B cell (primary cell): ENCODE measurements at regions not wholly inside any gene's neighbourhood (a gene's known extent, or its start where the extent isn't known, plus 50 kb on each side); places are given as distances from the start of the nearest gene placed in this dataset.

ENCODE experiments used
- ATAC-seq: fragments of 200-7000 bp; cut with Tn5 transposase; one replicate; pipeline ENCODE4 v1.10.0; 2021; ENCODE audit warnings: low read depth, mild to moderate bottlenecking, moderate number of reproducible peaks, moderate library complexity
- CTCF ChIA-PET: fragments of 350-600 bp; sonication (Branson Sonifier 250); formaldehyde crosslinking; loops from one replicate; lab custom pipeline; 2021; ENCODE audit warnings: antibody characterized with exemption, inconsistent platforms; lab: Charles Lee
- POLR2A ChIA-PET: fragments of 350-600 bp; sonication (Branson Sonifier 250); formaldehyde crosslinking; loops from one replicate; lab custom pipeline; 2021; ENCODE audit warnings: antibody characterized with exemption; lab: Charles Lee
- DNase-seq: peaks from one replicate; pipeline ENCODE4 v3.0.0; 2013
- H2AFZ ChIP-seq: 2 replicates; pipeline ENCODE4 v1.6.1; 2012; ENCODE audit warnings: mild to moderate bottlenecking, low read depth, low read length; ENCODE audit not compliant: insufficient read depth, poor library complexity, severe bottlenecking
- H3K27ac ChIP-seq, 2 donors: 1 replicate in 1 of 2; 2 replicates in 1 of 2; pipeline ENCODE4 v1.5.1; 2012 to 2013; ENCODE audit warnings: low read length in 2 of 2, mild to moderate bottlenecking in 2 of 2, moderate library complexity in 1 of 2
- H3K27me3 ChIP-seq, 4 experiments: fragments of 200-600 bp in 1 of 4; sonication (generic) in 1 of 4; replicated peaks in 1 of 4; 1 replicate in 2 of 4; 2 replicates in 2 of 4; pipeline versions ENCODE4 v1.6.1 to v1.7.0; 2013 to 2016; ENCODE audit warnings: low read length in 3 of 4, mild to moderate bottlenecking in 2 of 4, mixed read lengths in 1 of 4, moderate library complexity in 1 of 4; ENCODE audit not compliant: insufficient read depth in 4 of 4, control insufficient read depth in 3 of 4; ENCODE audit errors: control extremely low read depth in 1 of 4
- H3K36me3 ChIP-seq, 2 experiments: replicated peaks in 1 of 2; 1 replicate in 1 of 2; 2 replicates in 1 of 2; pipeline versions ENCODE4 v1.6.1 to v1.7.1; 2013; ENCODE audit warnings: low read length in 1 of 2; ENCODE audit not compliant: insufficient read depth in 2 of 2, control insufficient read depth in 1 of 2; ENCODE audit errors: control extremely low read depth in 1 of 2, extremely low read depth in 1 of 2
- H3K4me1 ChIP-seq, 2 donors: fragments of 200-600 bp in 1 of 2; sonication (generic) in 1 of 2; 1 replicate in 1 of 2; 2 replicates in 1 of 2; pipeline versions ENCODE4 v1.5.1 to v1.6.1; 2013 to 2017; ENCODE audit warnings: low read length in 2 of 2; ENCODE audit not compliant: control insufficient read depth in 2 of 2, insufficient read depth in 2 of 2
- H3K4me2 ChIP-seq: replicated peaks from 2 replicates; pipeline ENCODE3; 2012; ENCODE audit warnings: mild to moderate bottlenecking, low read depth, low read length; ENCODE audit not compliant: poor library complexity, severe bottlenecking
- H3K4me3 ChIP-seq, 5 experiments: fragments of 200-600 bp in 1 of 5; sonication (generic) in 1 of 5; 1 replicate in 3 of 5; 2 replicates in 2 of 5; pipeline versions ENCODE4 v1.5.1 to v1.7.0; 2011 to 2016; ENCODE audit warnings: low read length in 4 of 5, mild to moderate bottlenecking in 4 of 5, low read depth in 2 of 5, control low read depth in 1 of 5, moderate library complexity in 1 of 5; ENCODE audit not compliant: insufficient read depth in 1 of 5; ENCODE audit errors: control extremely low read depth in 1 of 5, extremely low read depth in 1 of 5
- H3K79me2 ChIP-seq: fragments of 200-600 bp; sonication (generic); one replicate; pipeline ENCODE4 v1.6.0; 2016; ENCODE audit warnings: low read length; ENCODE audit not compliant: control insufficient read depth, insufficient read depth
- H3K9ac ChIP-seq: fragments of 200-600 bp; sonication (generic); 2 replicates; pipeline ENCODE4 v1.6.1; 2017; ENCODE audit warnings: mild to moderate bottlenecking, low read length, moderate library complexity
- H3K9me3 ChIP-seq, 3 donors: one replicate each; pipeline versions ENCODE4 v1.6.1 to v1.7.1; 2013; ENCODE audit warnings: low read length in 2 of 3; ENCODE audit not compliant: control insufficient read depth in 2 of 3, insufficient read depth in 1 of 3; ENCODE audit errors: control extremely low read depth in 1 of 3
- H4K20me1 ChIP-seq: 2 replicates; pipeline ENCODE4 v1.6.0; 2012; ENCODE audit warnings: mild to moderate bottlenecking, low read length; ENCODE audit not compliant: insufficient read depth, control insufficient read depth, poor library complexity, severe bottlenecking
- H3K27ac Mint-ChIP-seq: one replicate; pipeline ENCODE4 v1.8.0; 2021; ENCODE audit warnings: mixed read lengths
- H3K27me3 Mint-ChIP-seq: one replicate; pipeline ENCODE4 v1.8.0; 2021; ENCODE audit warnings: mixed read lengths
- H3K4me1 Mint-ChIP-seq: one replicate; pipeline ENCODE4 v1.8.0; 2021; ENCODE audit warnings: mixed read lengths
- H3K4me3 Mint-ChIP-seq: one replicate; pipeline ENCODE4 v1.8.0; 2021; ENCODE audit warnings: mixed read lengths
- H3K9me3 Mint-ChIP-seq: one replicate; pipeline ENCODE4 v1.8.0; 2022; ENCODE audit warnings: mixed read lengths; ENCODE audit not compliant: insufficient read depth
- EZH2 ChIP-seq: IDR thresholded peaks from 2 replicates; pipeline ENCODE4 v1.6.1; 2012; ENCODE audit warnings: borderline replicate concordance, low read depth, mild to moderate bottlenecking, moderate library complexity, low read length; ENCODE audit not compliant: insufficient read depth, poor library complexity, severe bottlenecking
- WGBS: methylation state at CpG from one replicate; pipeline ENCODE4 v1.1.5; 2013; ENCODE audit warnings: missing lambda C conversion rate; ENCODE audit not compliant: insufficient coverage; 5-methylcytosine and 5-hydroxymethylcytosine counted together
- intact Hi-C: fragments of 100-400 bp; cut with micrococcal nuclease; formaldehyde crosslinking; loops from one replicate; pipeline ENCODE4 v1.10.0; 2022
- TF ChIP-seq, protein P1 (sequence below): fragments of 200-600 bp; IDR thresholded peaks from one replicate; pipeline ENCODE4 v1.8.0; 2022; ENCODE audit warnings: antibody characterized with exemption, mild to moderate bottlenecking

DNA sequence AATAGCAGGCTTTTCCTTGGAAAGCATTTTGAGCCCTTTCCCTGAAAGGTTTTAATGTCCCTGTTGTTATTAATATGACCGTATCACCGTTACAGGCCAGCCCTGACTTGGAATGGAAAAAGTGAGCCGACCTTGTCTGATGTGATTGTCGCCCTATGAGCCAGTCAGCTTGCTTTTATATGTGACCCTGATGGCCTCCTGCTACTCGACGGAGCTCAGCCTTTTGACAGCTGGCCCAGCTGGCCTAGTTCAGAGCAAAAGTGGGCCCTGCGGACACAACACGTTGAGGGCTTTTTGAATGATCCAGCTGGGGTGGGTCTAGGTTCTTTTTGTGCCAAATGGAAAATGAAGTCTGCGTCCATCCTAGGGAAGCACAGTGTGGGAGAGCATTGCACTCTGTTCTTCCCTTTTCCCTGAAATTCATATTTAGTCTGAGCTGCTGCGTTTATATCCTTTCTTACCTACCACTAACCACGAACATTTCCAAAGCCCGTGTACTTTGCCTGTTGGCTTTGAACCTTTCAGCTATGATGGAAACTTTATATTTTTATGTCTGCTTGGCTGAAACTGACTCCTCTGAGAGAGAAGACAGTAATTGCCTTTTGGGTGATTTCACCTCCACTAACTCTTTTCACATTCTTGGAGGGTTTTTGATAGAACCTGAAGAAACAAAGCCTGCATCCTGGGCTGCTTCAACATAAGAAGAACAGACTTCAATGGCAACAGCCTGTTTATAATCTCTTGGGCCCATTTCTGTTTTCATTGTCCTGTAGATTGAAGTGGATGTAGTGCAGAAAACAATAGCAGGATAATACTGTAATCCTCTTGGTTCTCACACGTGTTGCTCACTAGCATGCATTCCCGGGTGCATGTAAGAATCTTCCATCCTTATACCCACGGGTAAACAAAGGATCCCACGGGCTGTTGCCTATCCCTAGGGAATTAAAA, 121.8 kb upstream of the HDGFL1 start:
- Mint-ChIP-seq H3K4me3 (no peak overlapping the region), H3K27ac (no peak overlapping the region), H3K4me1 (no peaks in the 10 kb centered on the region), H3K9me3 (no peaks in the 10 kb centered on the region), H3K27me3 (no peaks in the 10 kb centered on the region)
- no peaks in the 10 kb centered on the region for H3K9me3 ChIP-seq
- H3K4me2 ChIP-seq: no peak overlapping the region
- DNase-seq: no peak
- H3K4me3 ChIP-seq: no peak overlapping the region
- H4K20me1 ChIP-seq: no peaks in the 10 kb centered on the region
- no peak for ATAC-seq
- no peaks in the 10 kb centered on the region for H3K27me3 ChIP-seq
- WGBS: 89% methylated on average over 9 of the region's 16 CpGs
- CTCF ChIA-PET: no interaction called here
- no peak overlapping the region for H3K9ac ChIP-seq
- H3K27ac ChIP-seq: no peak overlapping the region
- H3K79me2 ChIP-seq: no peaks in the 10 kb centered on the region
- no peaks in the 10 kb centered on the region for H3K36me3 ChIP-seq
- H2AFZ ChIP-seq: no peak overlapping the region
- intact Hi-C loops: no loop called here
- no peaks in the 10 kb centered on the region for H3K4me1 ChIP-seq
- TF ChIP-seq, protein P1, sequence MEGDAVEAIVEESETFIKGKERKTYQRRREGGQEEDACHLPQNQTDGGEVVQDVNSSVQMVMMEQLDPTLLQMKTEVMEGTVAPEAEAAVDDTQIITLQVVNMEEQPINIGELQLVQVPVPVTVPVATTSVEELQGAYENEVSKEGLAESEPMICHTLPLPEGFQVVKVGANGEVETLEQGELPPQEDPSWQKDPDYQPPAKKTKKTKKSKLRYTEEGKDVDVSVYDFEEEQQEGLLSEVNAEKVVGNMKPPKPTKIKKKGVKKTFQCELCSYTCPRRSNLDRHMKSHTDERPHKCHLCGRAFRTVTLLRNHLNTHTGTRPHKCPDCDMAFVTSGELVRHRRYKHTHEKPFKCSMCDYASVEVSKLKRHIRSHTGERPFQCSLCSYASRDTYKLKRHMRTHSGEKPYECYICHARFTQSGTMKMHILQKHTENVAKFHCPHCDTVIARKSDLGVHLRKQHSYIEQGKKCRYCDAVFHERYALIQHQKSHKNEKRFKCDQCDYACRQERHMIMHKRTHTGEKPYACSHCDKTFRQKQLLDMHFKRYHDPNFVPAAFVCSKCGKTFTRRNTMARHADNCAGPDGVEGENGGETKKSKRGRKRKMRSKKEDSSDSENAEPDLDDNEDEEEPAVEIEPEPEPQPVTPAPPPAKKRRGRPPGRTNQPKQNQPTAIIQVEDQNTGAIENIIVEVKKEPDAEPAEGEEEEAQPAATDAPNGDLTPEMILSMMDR: no peak
- no peak for TF ChIP-seq EZH2
- POLR2A ChIA-PET: no interaction called here

DNA sequence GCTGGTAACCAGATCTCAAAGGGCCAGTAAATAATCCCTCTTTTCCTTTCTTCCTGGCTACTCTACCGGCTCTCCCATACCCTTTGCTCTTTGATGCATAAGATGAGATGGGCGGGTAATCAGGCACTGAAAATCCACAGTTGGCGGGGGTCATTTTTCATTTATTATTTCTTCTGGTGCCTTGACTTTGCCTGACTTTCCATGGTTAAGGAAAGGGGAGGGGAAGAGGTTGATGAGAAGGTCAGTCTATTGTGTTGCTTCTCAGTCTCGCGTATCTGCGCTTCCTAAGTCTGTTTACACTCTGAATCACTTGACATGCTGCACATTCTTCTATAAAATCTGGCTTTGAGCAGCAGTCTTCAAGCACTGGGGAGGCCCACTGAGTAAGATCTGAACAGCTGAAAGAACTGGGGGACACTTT, 121.1 kb upstream of the HDGFL1 start:
- no peak overlapping the region for H3K27ac ChIP-seq
- H3K36me3 ChIP-seq: no peaks in the 10 kb centered on the region
- H2AFZ ChIP-seq: no peak overlapping the region
- H3K4me2 ChIP-seq: no peak overlapping the region
- Mint-ChIP-seq H3K4me3 (no peak overlapping the region), H3K27ac (no peak overlapping the region), H3K27me3 (no peaks in the 10 kb centered on the region), H3K9me3 (no peaks in the 10 kb centered on the region), H3K4me1 (no peaks in the 10 kb centered on the region)
- H3K4me3 ChIP-seq: no peak overlapping the region
- H3K27me3 ChIP-seq: no peaks in the 10 kb centered on the region
- H3K79me2 ChIP-seq: no peaks in the 10 kb centered on the region
- no peak for DNase-seq
- intact Hi-C loops: no loop called here
- H3K9ac ChIP-seq: no peak overlapping the region
- ATAC-seq: no peak
- no peaks in the 10 kb centered on the region for H3K4me1 ChIP-seq
- WGBS: no CpG with 5 or more reads among the region's 6 CpGs
- no peaks in the 10 kb centered on the region for H3K9me3 ChIP-seq
- ChIA-PET POLR2A (no interaction called here), CTCF (no interaction called here)
- no peak for TF ChIP-seq EZH2
- TF ChIP-seq, protein P1: no peak
- no peaks in the 10 kb centered on the region for H4K20me1 ChIP-seq
